HG02973 (cell line): ENCODE measurements at regions not wholly inside any gene's neighbourhood (a gene's known extent, or its start where the extent isn't known, plus 50 kb on each side); places are given as distances from the start of the nearest gene placed in this dataset.
"Not testable (repeated sequence)": the region's sequence is repeated elsewhere in the genome, so short reads cannot be mapped to it uniquely, and the experiment has no call there.

Experiments
- ATAC-seq: cut with Tn5 transposase; IDR thresholded peaks from one replicate; pipeline ENCODE4 v1.9.1; 2021; ENCODE audit warnings: moderate library complexity; ENCODE audit not compliant: unreplicated experiment

- ATAC-seq: no peak
Observed at GRCh38 chr7:133132906-133133305, 51.0 kb upstream of the CHCHD3 start.

- no peak for ATAC-seq
Observed at GRCh38 chr7:133134810-133135209, 52.9 kb upstream of the CHCHD3 start.

- no peak for ATAC-seq
Observed at GRCh38 chr7:133135451-133135850, 53.6 kb upstream of the CHCHD3 start.

GRCh38 chr7:133139350-133139749, 57.5 kb upstream of the CHCHD3 start:
- ATAC-seq: no peak

GRCh38 chr7:133139801-133140200, 57.9 kb upstream of the CHCHD3 start:
- ATAC-seq: no peak

- ATAC-seq: no peak
Observed at GRCh38 chr7:133140994-133141595, 59.2 kb upstream of the CHCHD3 start.

GRCh38 chr7:133150760-133151159, 68.9 kb upstream of the CHCHD3 start:
- no peak for ATAC-seq

- ATAC-seq: no peak
Observed at GRCh38 chr7:133152875-133153274, 71.0 kb upstream of the CHCHD3 start.

GRCh38 chr7:133155146-133155545, 73.3 kb upstream of the CHCHD3 start:
- ATAC-seq: no peak

- ATAC-seq: no peak
Observed at GRCh38 chr7:133155642-133156041, 73.8 kb upstream of the CHCHD3 start.

- no peak for ATAC-seq
Observed at GRCh38 chr7:133157045-133157444, 75.2 kb upstream of the CHCHD3 start.

GRCh38 chr7:133164498-133164897, 82.6 kb upstream of the CHCHD3 start:
- no peak for ATAC-seq

GRCh38 chr7:133165001-133165400, 83.1 kb upstream of the CHCHD3 start:
- ATAC-seq: peak; percentile 53

- ATAC-seq: no peak
Observed at GRCh38 chr7:133165529-133165928, 83.6 kb upstream of the CHCHD3 start.

- no peak for ATAC-seq
Observed at GRCh38 chr7:133167300-133167699, 85.4 kb upstream of the CHCHD3 start.

- not testable (repeated sequence) for ATAC-seq
Observed at GRCh38 chr7:133169167-133169822, 83.6 kb upstream of the EXOC4 start.

- ATAC-seq: not testable (repeated sequence)
Observed at GRCh38 chr7:133177476-133177875, 75.4 kb upstream of the EXOC4 start.

- no peak for ATAC-seq
Observed at GRCh38 chr7:133180717-133181116, 72.2 kb upstream of the EXOC4 start.

- ATAC-seq: no peak
Observed at GRCh38 chr7:133183042-133183794, 69.7 kb upstream of the EXOC4 start.

GRCh38 chr7:133183969-133184368, 68.9 kb upstream of the EXOC4 start:
- ATAC-seq: no peak

GRCh38 chr7:133185512-133185911, 67.4 kb upstream of the EXOC4 start:
- no peak for ATAC-seq

- ATAC-seq: no peak
Observed at GRCh38 chr7:133186060-133186459, 66.8 kb upstream of the EXOC4 start.
